H1 (cell line): ENCODE measurements at regions not wholly inside any gene's neighbourhood (a gene's known extent, or its start where the extent isn't known, plus 50 kb on each side); places are given as distances from the start of the nearest gene placed in this dataset.

Experiments used
- JUND ChIP-seq: IDR thresholded peaks from 2 replicates; pipeline ENCODE4 v1.6.1; 2011; ENCODE audit warnings: mild to moderate bottlenecking, improper control_type of control experiment, low read length
- POLR2A ChIP-seq, 2 experiments: IDR thresholded peaks; 1 replicate in 1 of 2; 2 replicates in 1 of 2; pipeline ENCODE4 v1.6.1; 2011; ENCODE audit warnings: low read depth in 2 of 2, low read length in 2 of 2, mild to moderate bottlenecking in 2 of 2; ENCODE audit errors: control extremely low read depth in 1 of 2
- RNF2 ChIP-seq: fragments of 200-900, 300-1000 bp; sonication (generic); IDR thresholded peaks from 2 replicates; pipeline ENCODE4 v1.7.1; 2016; ENCODE audit warnings: borderline replicate concordance, low read depth, mild to moderate bottlenecking, antibody characterized with exemption, low read length; ENCODE audit not compliant: poor library complexity, severe bottlenecking; ENCODE audit errors: missing control alignments

- no peak for TF ChIP-seq RNF2
- no peak for TF ChIP-seq POLR2A (IDR thresholded peaks at IDR 0.05; ENCODE audit: control extremely low read depth in 1 of 2, low read depth in 2 of 2, low read length in 2 of 2)
- TF ChIP-seq JUND: peak; percentile 36; the same call in 1 of the 2 replicates
- TF ChIP-seq, all 59 proteins: peak for 2
These were observed 220.0 kb downstream of the QKI start (continued) for GRCh38 chr6:163634211-163635171.
